HG03196 (cell line): ENCODE measurements at regions not wholly inside any gene's neighbourhood (a gene's known extent, or its start where the extent isn't known, plus 50 kb on each side); places are given as distances from the start of the nearest gene placed in this dataset.

Experiments used
- ATAC-seq: cut with Tn5 transposase; IDR thresholded peaks from one replicate; pipeline ENCODE4 v1.9.1; 2021; ENCODE audit not compliant: unreplicated experiment

- no peak for ATAC-seq
Observed at GRCh38 chr13:79794931-79795330, 314.0 kb downstream of the NDFIP2 start.

- no peak for ATAC-seq
Observed at GRCh38 chr13:79792716-79793115, 311.8 kb downstream of the NDFIP2 start.

GRCh38 chr13:79791471-79792042 is 310.6 kb downstream of the NDFIP2 start:
- no peak for ATAC-seq

- ATAC-seq, result no peak
Observed at GRCh38 chr13:79786176-79786575, 305.2 kb downstream of the NDFIP2 start.

- ATAC-seq, result no peak
Observed at GRCh38 chr13:79782541-79783205, 301.7 kb downstream of the NDFIP2 start.

- no peak for ATAC-seq
Observed at GRCh38 chr13:79781829-79782540, 301.0 kb downstream of the NDFIP2 start.

- ATAC-seq, result no peak
Observed at GRCh38 chr13:79780240-79780639, 299.3 kb downstream of the NDFIP2 start.

- ATAC-seq, result no peak
Observed at GRCh38 chr13:79779761-79780160, 298.8 kb downstream of the NDFIP2 start.

- no peak for ATAC-seq
Observed at GRCh38 chr13:79778741-79779460, 297.9 kb downstream of the NDFIP2 start.

- no peak for ATAC-seq
Observed at GRCh38 chr13:79777504-79777903, 296.5 kb downstream of the NDFIP2 start.

- no peak for ATAC-seq
Observed at GRCh38 chr13:79776531-79777295, 295.8 kb downstream of the NDFIP2 start.

- no peak for ATAC-seq
Observed at GRCh38 chr13:79775830-79776229, 294.9 kb downstream of the NDFIP2 start.

GRCh38 chr13:79772811-79773210 is 291.9 kb downstream of the NDFIP2 start:
- no peak for ATAC-seq

- ATAC-seq, result no peak
Observed at GRCh38 chr13:79771493-79771892, 290.5 kb downstream of the NDFIP2 start.

GRCh38 chr13:79770056-79770455 is 289.1 kb downstream of the NDFIP2 start:
- no peak for ATAC-seq

- ATAC-seq, result no peak
Observed at GRCh38 chr13:79767126-79767525, 286.2 kb downstream of the NDFIP2 start.

- ATAC-seq, result no peak
Observed at GRCh38 chr13:79765331-79765730, 284.4 kb downstream of the NDFIP2 start.

GRCh38 chr13:79749984-79750551 is 269.1 kb downstream of the NDFIP2 start:
- ATAC-seq, result no peak

GRCh38 chr13:79749566-79749965 is 268.6 kb downstream of the NDFIP2 start:
- no peak for ATAC-seq

GRCh38 chr13:79745081-79745480 is 264.1 kb downstream of the NDFIP2 start:
- ATAC-seq, result no peak

- ATAC-seq, result no peak
Observed at GRCh38 chr13:79742923-79743322, 262.0 kb downstream of the NDFIP2 start.
